Stimulated activated memory B cell treated with anti-CD40 and anti-IgM and Interleukin-4, amounts not matched to agents 10 μg/mL and 1 μg/mL and 100 μg/mL, for 72 hours (primary cell): ENCODE measurements at regions not wholly inside any gene's neighbourhood (a gene's known extent, or its start where the extent isn't known, plus 50 kb on each side); places are given as distances from the start of the nearest gene placed in this dataset.

Experiments
- ATAC-seq: fragments of 150-1000 bp; cut with Tn5 transposase; 2 replicates; pipeline ENCODE4 v1.10.0; 2021
- H3K27ac Mint-ChIP-seq: one replicate; pipeline ENCODE4 v1.8.0; 2022; ENCODE audit warnings: mild to moderate bottlenecking, mixed read lengths
- H3K27me3 Mint-ChIP-seq: one replicate; pipeline ENCODE4 v1.8.0; 2022; ENCODE audit warnings: mixed read lengths
- H3K36me3 Mint-ChIP-seq: one replicate; pipeline ENCODE4 v1.8.0; 2022; ENCODE audit warnings: mixed read lengths
- H3K4me1 Mint-ChIP-seq: one replicate; pipeline ENCODE4 v1.8.0; 2022; ENCODE audit warnings: mixed read lengths
- H3K4me3 Mint-ChIP-seq: one replicate; pipeline ENCODE4 v1.8.0; 2022; ENCODE audit warnings: mild to moderate bottlenecking, moderate library complexity, mixed read lengths
- H3K9me3 Mint-ChIP-seq: one replicate; pipeline ENCODE4 v1.8.0; 2022; ENCODE audit warnings: mixed read lengths

- Mint-ChIP-seq H3K36me3 (no peaks in the 10 kb centered on the region), H3K27ac (no peak overlapping the region), H3K4me1 (no peaks in the 10 kb centered on the region), H3K27me3 (no peaks in the 10 kb centered on the region), H3K4me3 (no peak overlapping the region), H3K9me3 (no peaks in the 10 kb centered on the region)
- ATAC-seq = no peak
Observed at GRCh38 chr11:122319691-122320620, 203.9 kb upstream of the BLID start.

GRCh38 chr11:122319085-122319484 lies 203.1 kb upstream of the BLID start:
- Mint-ChIP-seq H3K4me1 (no peaks in the 10 kb centered on the region), H3K27ac (no peak overlapping the region)

GRCh38 chr11:122317305-122317704 lies 201.3 kb upstream of the BLID start:
- no peaks in the 10 kb centered on the region for H3K4me1 Mint-ChIP-seq
- H3K27me3 Mint-ChIP-seq = no peaks in the 10 kb centered on the region
- H3K4me3 Mint-ChIP-seq = no peak overlapping the region
- H3K27ac Mint-ChIP-seq = no peak overlapping the region
- H3K9me3 Mint-ChIP-seq = no peaks in the 10 kb centered on the region
- no peak for ATAC-seq
- H3K36me3 Mint-ChIP-seq = no peaks in the 10 kb centered on the region

More at GRCh38 chr11:122319085-122319484, 203.1 kb upstream of the BLID start:
- no peaks in the 10 kb centered on the region for H3K27me3 Mint-ChIP-seq
- H3K36me3 Mint-ChIP-seq = no peaks in the 10 kb centered on the region
- ATAC-seq = no peak
- no peak overlapping the region for H3K4me3 Mint-ChIP-seq
- no peaks in the 10 kb centered on the region for H3K9me3 Mint-ChIP-seq

- Mint-ChIP-seq H3K4me3 (no peak overlapping the region), H3K36me3 (no peaks in the 10 kb centered on the region), H3K27me3 (no peaks in the 10 kb centered on the region), H3K9me3 (no peaks in the 10 kb centered on the region), H3K27ac (no peak overlapping the region), H3K4me1 (no peaks in the 10 kb centered on the region)
- ATAC-seq = no peak
Observed at GRCh38 chr11:122313581-122313980, 197.6 kb upstream of the BLID start.

GRCh38 chr11:122311216-122311755 lies 195.3 kb upstream of the BLID start:
- no peak overlapping the region for H3K4me3 Mint-ChIP-seq
- H3K27me3 Mint-ChIP-seq = no peaks in the 10 kb centered on the region
- no peaks in the 10 kb centered on the region for H3K36me3 Mint-ChIP-seq

GRCh38 chr11:122310766-122311165 lies 194.8 kb upstream of the BLID start:
- no peak overlapping the region for H3K27ac Mint-ChIP-seq
- no peaks in the 10 kb centered on the region for H3K9me3 Mint-ChIP-seq
- no peaks in the 10 kb centered on the region for H3K4me1 Mint-ChIP-seq
- H3K36me3 Mint-ChIP-seq = no peaks in the 10 kb centered on the region
- H3K4me3 Mint-ChIP-seq = no peak overlapping the region
- ATAC-seq = no peak
- no peaks in the 10 kb centered on the region for H3K27me3 Mint-ChIP-seq

More at GRCh38 chr11:122311216-122311755, 195.3 kb upstream of the BLID start:
- ATAC-seq = no peak
- Mint-ChIP-seq H3K4me1 (no peaks in the 10 kb centered on the region), H3K9me3 (no peaks in the 10 kb centered on the region), H3K27ac (no peak overlapping the region)

- Mint-ChIP-seq H3K27me3 (no peaks in the 10 kb centered on the region), H3K27ac (no peak overlapping the region), H3K4me1 (no peaks in the 10 kb centered on the region), H3K36me3 (no peaks in the 10 kb centered on the region), H3K4me3 (no peak overlapping the region), H3K9me3 (no peaks in the 10 kb centered on the region)
- no peak for ATAC-seq
Observed at GRCh38 chr11:122309262-122309925, 193.4 kb upstream of the BLID start.

GRCh38 chr11:122308226-122308625 lies 192.2 kb upstream of the BLID start:
- H3K27ac Mint-ChIP-seq = no peak overlapping the region
- H3K4me1 Mint-ChIP-seq = no peaks in the 10 kb centered on the region
- H3K36me3 Mint-ChIP-seq = no peaks in the 10 kb centered on the region
- no peak for ATAC-seq
- H3K4me3 Mint-ChIP-seq = no peak overlapping the region
- H3K27me3 Mint-ChIP-seq = no peaks in the 10 kb centered on the region
- no peaks in the 10 kb centered on the region for H3K9me3 Mint-ChIP-seq

GRCh38 chr11:122307476-122308035 lies 191.5 kb upstream of the BLID start:
- no peaks in the 10 kb centered on the region for H3K9me3 Mint-ChIP-seq
- H3K4me1 Mint-ChIP-seq = no peaks in the 10 kb centered on the region
- no peak overlapping the region for H3K27ac Mint-ChIP-seq
- no peak overlapping the region for H3K4me3 Mint-ChIP-seq
- no peak for ATAC-seq
- no peaks in the 10 kb centered on the region for H3K36me3 Mint-ChIP-seq
- no peaks in the 10 kb centered on the region for H3K27me3 Mint-ChIP-seq

GRCh38 chr11:122306831-122307391 lies 190.9 kb upstream of the BLID start:
- Mint-ChIP-seq H3K4me3 (no peak overlapping the region), H3K27me3 (no peaks in the 10 kb centered on the region), H3K4me1 (no peaks in the 10 kb centered on the region), H3K27ac (no peak overlapping the region), H3K36me3 (no peaks in the 10 kb centered on the region), H3K9me3 (no peaks in the 10 kb centered on the region)
- no peak for ATAC-seq

GRCh38 chr11:122305426-122306320 lies 189.7 kb upstream of the BLID start:
- Mint-ChIP-seq H3K27me3 (no peaks in the 10 kb centered on the region), H3K9me3 (no peaks in the 10 kb centered on the region), H3K36me3 (no peaks in the 10 kb centered on the region), H3K4me3 (no peak overlapping the region), H3K4me1 (no peaks in the 10 kb centered on the region), H3K27ac (no peak overlapping the region)
- no peak for ATAC-seq

- no peaks in the 10 kb centered on the region for H3K4me1 Mint-ChIP-seq
- peaks cover 4% of the 10 kb centered on the region for H3K9me3 Mint-ChIP-seq
- H3K27ac Mint-ChIP-seq = no peak overlapping the region
- no peak overlapping the region for H3K4me3 Mint-ChIP-seq
- H3K36me3 Mint-ChIP-seq = no peaks in the 10 kb centered on the region
- H3K27me3 Mint-ChIP-seq = no peaks in the 10 kb centered on the region
- ATAC-seq = no peak
Observed at GRCh38 chr11:122304973-122305372, 189.0 kb upstream of the BLID start.

GRCh38 chr11:122304306-122304705 lies 188.3 kb upstream of the BLID start:
- ATAC-seq = no peak
- no peak overlapping the region for H3K27ac Mint-ChIP-seq
- no peaks in the 10 kb centered on the region for H3K27me3 Mint-ChIP-seq
- no peaks in the 10 kb centered on the region for H3K36me3 Mint-ChIP-seq
- H3K4me1 Mint-ChIP-seq = no peaks in the 10 kb centered on the region
- peaks cover 9% of the 10 kb centered on the region for H3K9me3 Mint-ChIP-seq
- H3K4me3 Mint-ChIP-seq = no peak overlapping the region

- Mint-ChIP-seq H3K4me3 (no peak overlapping the region), H3K27ac (no peak overlapping the region), H3K36me3 (no peaks in the 10 kb centered on the region), H3K27me3 (no peaks in the 10 kb centered on the region), H3K9me3 (peaks cover 18% of the 10 kb centered on the region), H3K4me1 (no peaks in the 10 kb centered on the region)
- no peak for ATAC-seq
Observed at GRCh38 chr11:122294041-122294440, 178.0 kb upstream of the BLID start.
